ENCODE measurements at regions not wholly inside any gene's neighbourhood (a gene's known extent, or its start where the extent isn't known, plus 50 kb on each side); places are given as distances from the start of the nearest gene placed in this dataset.

- TF ChIP-seq, protein P1, sequence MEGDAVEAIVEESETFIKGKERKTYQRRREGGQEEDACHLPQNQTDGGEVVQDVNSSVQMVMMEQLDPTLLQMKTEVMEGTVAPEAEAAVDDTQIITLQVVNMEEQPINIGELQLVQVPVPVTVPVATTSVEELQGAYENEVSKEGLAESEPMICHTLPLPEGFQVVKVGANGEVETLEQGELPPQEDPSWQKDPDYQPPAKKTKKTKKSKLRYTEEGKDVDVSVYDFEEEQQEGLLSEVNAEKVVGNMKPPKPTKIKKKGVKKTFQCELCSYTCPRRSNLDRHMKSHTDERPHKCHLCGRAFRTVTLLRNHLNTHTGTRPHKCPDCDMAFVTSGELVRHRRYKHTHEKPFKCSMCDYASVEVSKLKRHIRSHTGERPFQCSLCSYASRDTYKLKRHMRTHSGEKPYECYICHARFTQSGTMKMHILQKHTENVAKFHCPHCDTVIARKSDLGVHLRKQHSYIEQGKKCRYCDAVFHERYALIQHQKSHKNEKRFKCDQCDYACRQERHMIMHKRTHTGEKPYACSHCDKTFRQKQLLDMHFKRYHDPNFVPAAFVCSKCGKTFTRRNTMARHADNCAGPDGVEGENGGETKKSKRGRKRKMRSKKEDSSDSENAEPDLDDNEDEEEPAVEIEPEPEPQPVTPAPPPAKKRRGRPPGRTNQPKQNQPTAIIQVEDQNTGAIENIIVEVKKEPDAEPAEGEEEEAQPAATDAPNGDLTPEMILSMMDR (IDR thresholded peaks at IDR 0.05) = no peak
- TF ChIP-seq SIN3A (IDR thresholded peaks at IDR 0.05; ENCODE audit: borderline replicate concordance, insufficient read depth, low read depth, low read length) (no peak), REST (IDR thresholded peaks at IDR 0.05; ENCODE audit: insufficient read depth in 1 of 2, low read depth in 2 of 2, low read length in 1 of 2) (no peak)
Measured at GRCh38 chr2:15733867-15734673, 142.4 kb downstream of the DDX1 start.
